WTC11 (cell line): ENCODE measurements at regions not wholly inside any gene's neighbourhood (a gene's known extent, or its start where the extent isn't known, plus 50 kb on each side); places are given as distances from the start of the nearest gene placed in this dataset.

Source experiments
- CREB1 ChIP-seq: sonication (generic); formaldehyde crosslinking; IDR thresholded peaks from 2 replicates; pipeline ENCODE4 v1.8.0; 2023; ENCODE audit warnings: mild to moderate bottlenecking, missing genetic modification reagents
- ESRRA ChIP-seq: sonication (generic); formaldehyde crosslinking; IDR thresholded peaks from 2 replicates; pipeline ENCODE4 v1.8.1; 2022; ENCODE audit warnings: mild to moderate bottlenecking, missing genetic modification reagents, borderline replicate concordance
- FOXJ3 ChIP-seq: sonication (generic); formaldehyde crosslinking; IDR thresholded peaks from 2 replicates; pipeline ENCODE4 v1.9.0; 2021; ENCODE audit warnings: missing genetic modification reagents, mild to moderate bottlenecking, borderline replicate concordance
- KAT7 ChIP-seq: sonication (generic); formaldehyde crosslinking; IDR thresholded peaks from 2 replicates; pipeline ENCODE4 v1.8.1; 2023; ENCODE audit warnings: missing genetic modification reagents, mild to moderate bottlenecking, borderline replicate concordance
- OVOL2 ChIP-seq: fragments of 250-450 bp; sonication (Bioruptor Pico); IDR thresholded peaks from 2 replicates; pipeline ENCODE4 v1.9.0; 2021; ENCODE audit warnings: mild to moderate bottlenecking, borderline replicate concordance
- ZNF232 ChIP-seq: sonication (generic); formaldehyde crosslinking; IDR thresholded peaks from 2 replicates; pipeline ENCODE4 v1.8.0; 2022; ENCODE audit warnings: mild to moderate bottlenecking, missing genetic modification reagents
- ZNF263 ChIP-seq: sonication (generic); formaldehyde crosslinking; IDR thresholded peaks from 2 replicates; pipeline ENCODE4 v1.8.1; 2022; ENCODE audit warnings: low read depth, mild to moderate bottlenecking, moderate library complexity, missing genetic modification reagents
- TF ChIP-seq, protein P1 (sequence below): sonication (generic); formaldehyde crosslinking; IDR thresholded peaks from 2 replicates; pipeline ENCODE4 v1.8.0; 2022; ENCODE audit warnings: mild to moderate bottlenecking, missing genetic modification reagents
- TF ChIP-seq, protein P2 (sequence below): fragments of 200-600 bp; IDR thresholded peaks from 2 replicates; pipeline ENCODE4 v1.8.0; 2022; ENCODE audit warnings: antibody characterized with exemption
- TF ChIP-seq, protein P3 (sequence below): sonication (generic); formaldehyde crosslinking; IDR thresholded peaks from 2 replicates; pipeline ENCODE4 v1.8.1; 2022; ENCODE audit warnings: low read depth, missing genetic modification reagents, borderline replicate concordance

DNA sequence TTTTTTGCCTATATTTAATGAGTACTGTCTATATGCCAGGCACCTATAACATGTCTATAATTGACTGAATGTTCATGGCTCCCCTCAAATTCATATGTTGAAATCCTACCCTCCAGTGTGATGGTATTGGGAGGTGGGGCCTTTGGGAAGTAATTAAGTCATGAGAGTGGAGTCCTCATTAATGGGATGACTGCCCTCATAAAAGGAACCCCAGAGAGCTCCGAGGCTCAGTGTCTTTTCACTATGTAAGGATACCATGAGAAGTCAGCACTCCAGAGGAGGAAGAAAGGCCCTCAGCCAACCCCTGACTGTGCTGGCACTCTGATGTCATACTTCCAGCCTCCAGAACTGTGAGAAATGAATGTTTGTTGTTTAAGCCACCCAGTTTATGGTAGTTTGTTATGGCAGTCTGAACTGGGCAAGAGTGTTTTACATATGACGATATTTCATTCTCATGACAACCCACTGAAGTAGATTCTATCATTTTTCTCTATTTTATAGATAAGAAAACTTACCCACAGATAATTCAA lies 61.1 kb upstream of the PCGF5 start:
- TF ChIP-seq, protein P1, sequence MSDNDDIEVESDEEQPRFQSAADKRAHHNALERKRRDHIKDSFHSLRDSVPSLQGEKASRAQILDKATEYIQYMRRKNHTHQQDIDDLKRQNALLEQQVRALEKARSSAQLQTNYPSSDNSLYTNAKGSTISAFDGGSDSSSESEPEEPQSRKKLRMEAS (CRISPR knock-in tag): no peak
- TF ChIP-seq OVOL2 (CRISPR knock-in tag): no peak
- no peak for TF ChIP-seq KAT7 (CRISPR knock-in tag)
- TF ChIP-seq, protein P2, sequence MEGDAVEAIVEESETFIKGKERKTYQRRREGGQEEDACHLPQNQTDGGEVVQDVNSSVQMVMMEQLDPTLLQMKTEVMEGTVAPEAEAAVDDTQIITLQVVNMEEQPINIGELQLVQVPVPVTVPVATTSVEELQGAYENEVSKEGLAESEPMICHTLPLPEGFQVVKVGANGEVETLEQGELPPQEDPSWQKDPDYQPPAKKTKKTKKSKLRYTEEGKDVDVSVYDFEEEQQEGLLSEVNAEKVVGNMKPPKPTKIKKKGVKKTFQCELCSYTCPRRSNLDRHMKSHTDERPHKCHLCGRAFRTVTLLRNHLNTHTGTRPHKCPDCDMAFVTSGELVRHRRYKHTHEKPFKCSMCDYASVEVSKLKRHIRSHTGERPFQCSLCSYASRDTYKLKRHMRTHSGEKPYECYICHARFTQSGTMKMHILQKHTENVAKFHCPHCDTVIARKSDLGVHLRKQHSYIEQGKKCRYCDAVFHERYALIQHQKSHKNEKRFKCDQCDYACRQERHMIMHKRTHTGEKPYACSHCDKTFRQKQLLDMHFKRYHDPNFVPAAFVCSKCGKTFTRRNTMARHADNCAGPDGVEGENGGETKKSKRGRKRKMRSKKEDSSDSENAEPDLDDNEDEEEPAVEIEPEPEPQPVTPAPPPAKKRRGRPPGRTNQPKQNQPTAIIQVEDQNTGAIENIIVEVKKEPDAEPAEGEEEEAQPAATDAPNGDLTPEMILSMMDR: no peak
- TF ChIP-seq ESRRA (CRISPR knock-in tag): no peak
- TF ChIP-seq CREB1 (CRISPR knock-in tag): no peak
- TF ChIP-seq ZNF263 (CRISPR knock-in tag): no peak
- TF ChIP-seq ZNF232 (CRISPR knock-in tag): no peak
- TF ChIP-seq, protein P3, sequence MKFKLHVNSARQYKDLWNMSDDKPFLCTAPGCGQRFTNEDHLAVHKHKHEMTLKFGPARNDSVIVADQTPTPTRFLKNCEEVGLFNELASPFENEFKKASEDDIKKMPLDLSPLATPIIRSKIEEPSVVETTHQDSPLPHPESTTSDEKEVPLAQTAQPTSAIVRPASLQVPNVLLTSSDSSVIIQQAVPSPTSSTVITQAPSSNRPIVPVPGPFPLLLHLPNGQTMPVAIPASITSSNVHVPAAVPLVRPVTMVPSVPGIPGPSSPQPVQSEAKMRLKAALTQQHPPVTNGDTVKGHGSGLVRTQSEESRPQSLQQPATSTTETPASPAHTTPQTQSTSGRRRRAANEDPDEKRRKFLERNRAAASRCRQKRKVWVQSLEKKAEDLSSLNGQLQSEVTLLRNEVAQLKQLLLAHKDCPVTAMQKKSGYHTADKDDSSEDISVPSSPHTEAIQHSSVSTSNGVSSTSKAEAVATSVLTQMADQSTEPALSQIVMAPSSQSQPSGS (CRISPR knock-in tag): no peak
- TF ChIP-seq FOXJ3 (CRISPR knock-in tag): no peak
